HUES6 (cell line): ENCODE measurements at regions not wholly inside any gene's neighbourhood (a gene's known extent, or its start where the extent isn't known, plus 50 kb on each side); places are given as distances from the start of the nearest gene placed in this dataset.

Experiments
- H3K27ac ChIP-seq: 2 replicates; pipeline ENCODE4 v1.7.0; 2013; ENCODE audit warnings: low read depth, mild to moderate bottlenecking, low read length, inconsistent platforms
- H3K27me3 ChIP-seq: 2 replicates; pipeline ENCODE4 v1.6.1; 2013; ENCODE audit warnings: low read length; ENCODE audit not compliant: control insufficient read depth, insufficient read depth
- H3K36me3 ChIP-seq: 2 replicates; pipeline ENCODE4 v1.6.1; 2013; ENCODE audit warnings: low read length; ENCODE audit not compliant: control insufficient read depth, insufficient read depth
- H3K4me1 ChIP-seq: 2 replicates; pipeline ENCODE4 v1.6.1; 2013; ENCODE audit warnings: low read length; ENCODE audit not compliant: control insufficient read depth, insufficient read depth
- H3K4me3 ChIP-seq: 2 replicates; pipeline ENCODE4 v1.5.1; 2013; ENCODE audit warnings: low read depth, low read length
- H3K9ac ChIP-seq: one replicate; pipeline ENCODE4 v1.6.1; 2013; ENCODE audit warnings: mild to moderate bottlenecking, low read length
- H3K9me3 ChIP-seq: 2 replicates; pipeline ENCODE4 v1.6.1; 2013; ENCODE audit warnings: low read depth, low read length; ENCODE audit not compliant: control insufficient read depth, insufficient read depth

DNA sequence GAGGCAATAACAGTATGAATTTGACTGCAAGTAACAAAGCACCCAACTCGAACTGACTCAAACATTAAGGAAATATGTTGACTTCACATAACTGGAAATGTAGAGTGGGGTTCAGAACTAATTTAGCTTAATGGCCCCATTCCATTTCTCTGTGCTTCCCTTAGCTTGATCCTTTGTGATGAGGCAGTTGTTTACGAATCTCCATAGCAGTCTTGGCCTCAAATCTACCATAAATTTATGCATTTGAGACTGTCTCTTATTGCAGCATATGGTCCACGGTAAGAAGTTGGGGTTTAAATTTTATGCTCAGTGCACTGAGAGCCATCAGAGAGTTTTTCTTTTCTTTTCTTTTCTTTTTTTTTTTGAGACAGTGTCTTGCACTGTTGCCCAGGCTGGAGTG is 148.7 kb upstream of the POU1F1 start:
- Histone ChIP-seq H3K4me3 (no peak overlapping the region), H3K9ac (no peak overlapping the region), H3K4me1 (no peaks in the 10 kb centered on the region), H3K9me3 (no peaks in the 10 kb centered on the region), H3K27me3 (no peaks in the 10 kb centered on the region), H3K36me3 (no peaks in the 10 kb centered on the region), H3K27ac (no peak overlapping the region)

DNA sequence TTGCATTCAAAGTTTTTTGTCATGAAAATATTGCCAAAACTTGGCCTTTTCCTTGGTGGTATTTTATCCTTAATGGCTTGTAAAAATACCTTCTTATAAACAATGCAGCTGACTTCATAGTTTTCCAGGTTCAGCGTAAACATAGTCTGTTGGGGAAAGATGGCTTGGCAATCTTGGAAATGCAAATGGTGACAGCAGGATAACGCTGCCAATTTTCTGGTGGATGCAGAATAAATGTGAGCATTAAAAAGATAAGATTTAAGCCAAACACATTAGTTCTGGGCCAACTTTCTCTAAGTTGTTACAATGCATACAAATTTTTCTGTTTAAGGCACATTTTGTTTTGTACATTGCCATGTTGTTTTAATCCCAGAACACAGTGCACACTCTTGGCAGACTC is 147.0 kb upstream of the POU1F1 start:
- H3K4me1 ChIP-seq, result no peaks in the 10 kb centered on the region
- no peaks in the 10 kb centered on the region for H3K9me3 ChIP-seq
- no peak overlapping the region for H3K4me3 ChIP-seq
- no peak overlapping the region for H3K27ac ChIP-seq
- no peaks in the 10 kb centered on the region for H3K27me3 ChIP-seq
- H3K36me3 ChIP-seq, result no peaks in the 10 kb centered on the region
- no peak overlapping the region for H3K9ac ChIP-seq

DNA sequence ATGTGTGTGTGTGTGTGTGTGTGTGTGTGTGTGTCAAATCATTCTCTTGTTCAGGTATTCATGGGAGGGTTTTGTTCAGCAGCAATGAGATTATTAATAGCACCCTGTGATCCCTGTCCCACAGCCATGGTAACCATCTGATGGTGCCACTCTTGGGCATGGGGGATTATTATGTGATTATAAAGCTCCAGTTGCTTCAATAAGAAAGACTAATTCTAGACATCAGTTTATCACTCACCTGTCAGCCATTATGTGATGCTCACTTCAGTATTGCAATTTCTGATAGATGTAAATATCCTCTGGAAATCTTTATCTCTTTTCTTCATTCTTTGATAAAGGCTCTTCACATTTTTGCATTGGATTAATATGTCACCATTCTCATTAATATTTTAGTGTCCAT is 145.9 kb upstream of the POU1F1 start:
- H3K27me3 ChIP-seq, result no peaks in the 10 kb centered on the region
- no peaks in the 10 kb centered on the region for H3K9me3 ChIP-seq
- H3K4me1 ChIP-seq, result no peaks in the 10 kb centered on the region
- no peak overlapping the region for H3K9ac ChIP-seq
- no peaks in the 10 kb centered on the region for H3K36me3 ChIP-seq
- no peak overlapping the region for H3K4me3 ChIP-seq
- H3K27ac ChIP-seq, result no peak overlapping the region

DNA sequence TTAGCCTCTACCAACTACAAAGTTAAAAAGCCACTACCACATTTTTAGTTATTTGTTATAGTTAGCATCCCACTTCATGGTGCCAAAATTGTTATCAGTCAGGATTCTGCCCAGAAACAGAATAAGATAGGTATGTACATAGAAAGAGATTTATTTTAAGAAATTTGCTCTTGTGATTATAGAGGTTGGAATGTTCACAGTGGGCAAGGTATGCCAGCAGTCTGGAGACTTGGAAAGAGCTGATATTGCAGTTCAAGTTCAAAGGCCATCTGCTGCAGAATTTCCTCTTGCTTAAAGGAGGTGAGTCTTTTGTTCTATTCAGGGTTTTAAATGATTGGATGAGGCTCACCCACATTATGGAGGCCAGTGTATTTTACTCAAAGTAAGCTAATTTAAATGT is 143.8 kb upstream of the POU1F1 start:
- Histone ChIP-seq H3K4me1 (no peaks in the 10 kb centered on the region), H3K4me3 (no peak overlapping the region)

DNA sequence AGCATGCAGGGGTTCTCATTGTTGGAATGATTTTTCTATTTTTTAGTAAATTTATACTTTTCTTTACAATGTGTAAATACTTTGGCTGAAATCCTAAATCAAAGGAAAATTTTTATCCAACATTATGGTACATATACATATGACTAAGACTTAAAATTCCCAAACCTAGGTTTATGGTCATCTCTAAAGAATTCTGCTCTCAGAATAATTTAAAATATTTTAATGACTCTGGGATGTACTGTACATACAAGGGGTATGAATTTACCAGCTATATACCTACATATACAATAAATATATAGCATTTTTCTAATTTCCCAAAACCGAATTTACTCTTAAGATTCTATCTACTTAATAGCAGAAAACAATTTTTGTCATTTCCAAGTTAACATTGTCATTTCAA is 137.9 kb upstream of the POU1F1 start:
- Histone ChIP-seq H3K4me3 (no peak overlapping the region), H3K36me3 (no peaks in the 10 kb centered on the region), H3K9ac (no peak overlapping the region), H3K9me3 (no peaks in the 10 kb centered on the region), H3K27me3 (no peaks in the 10 kb centered on the region), H3K27ac (no peak overlapping the region), H3K4me1 (no peaks in the 10 kb centered on the region)

More for the DNA sequence above, 143.8 kb upstream of the POU1F1 start:
- Histone ChIP-seq H3K27me3 (no peaks in the 10 kb centered on the region), H3K36me3 (no peaks in the 10 kb centered on the region), H3K9ac (no peak overlapping the region), H3K27ac (no peak overlapping the region), H3K9me3 (no peaks in the 10 kb centered on the region)

DNA sequence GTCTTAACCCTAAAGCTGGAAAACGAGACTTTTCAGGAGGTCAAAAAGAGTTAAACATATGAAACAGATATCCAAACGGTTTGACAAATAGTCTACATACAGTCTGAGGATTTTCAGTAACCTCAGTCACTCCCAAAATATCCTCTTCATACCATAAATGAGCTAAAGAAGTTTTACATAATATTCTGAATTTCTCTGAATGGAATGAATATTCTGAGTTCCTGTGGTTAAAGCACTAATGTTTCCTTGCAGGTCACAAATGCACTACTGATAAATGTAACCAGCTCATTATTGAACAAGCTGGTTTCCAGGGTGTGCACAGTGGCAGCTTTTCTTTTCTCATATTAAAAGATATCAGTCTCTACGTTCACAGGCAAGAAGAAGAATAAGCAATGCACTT is 137.4 kb upstream of the POU1F1 start:
- no peaks in the 10 kb centered on the region for H3K9me3 ChIP-seq
- H3K36me3 ChIP-seq, result no peaks in the 10 kb centered on the region
- no peak overlapping the region for H3K4me3 ChIP-seq
- no peaks in the 10 kb centered on the region for H3K4me1 ChIP-seq
- no peak overlapping the region for H3K9ac ChIP-seq
- no peaks in the 10 kb centered on the region for H3K27me3 ChIP-seq
- no peak overlapping the region for H3K27ac ChIP-seq

DNA sequence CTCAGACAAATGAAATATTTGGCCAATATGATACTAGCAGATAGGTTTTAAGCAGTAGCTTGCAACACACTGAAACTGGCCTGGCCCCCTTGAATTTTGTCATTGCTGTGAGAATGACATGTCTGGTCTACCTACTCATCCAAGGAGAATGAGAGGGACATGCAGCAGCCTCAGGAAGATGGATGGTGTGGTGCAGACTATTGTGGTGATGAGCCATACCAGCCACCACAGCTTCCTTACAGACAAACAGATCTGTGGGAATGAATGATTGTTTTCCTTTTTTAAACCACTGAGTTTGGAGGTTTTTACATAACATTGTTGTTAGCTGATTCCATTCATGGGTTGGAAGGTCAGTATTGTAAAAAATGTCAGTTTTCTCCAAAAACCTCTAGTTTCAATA is 133.7 kb upstream of the POU1F1 start:
- Histone ChIP-seq H3K9ac (no peak overlapping the region), H3K4me1 (no peaks in the 10 kb centered on the region), H3K27me3 (no peaks in the 10 kb centered on the region), H3K36me3 (no peaks in the 10 kb centered on the region), H3K4me3 (no peak overlapping the region), H3K27ac (no peak overlapping the region), H3K9me3 (no peaks in the 10 kb centered on the region)

DNA sequence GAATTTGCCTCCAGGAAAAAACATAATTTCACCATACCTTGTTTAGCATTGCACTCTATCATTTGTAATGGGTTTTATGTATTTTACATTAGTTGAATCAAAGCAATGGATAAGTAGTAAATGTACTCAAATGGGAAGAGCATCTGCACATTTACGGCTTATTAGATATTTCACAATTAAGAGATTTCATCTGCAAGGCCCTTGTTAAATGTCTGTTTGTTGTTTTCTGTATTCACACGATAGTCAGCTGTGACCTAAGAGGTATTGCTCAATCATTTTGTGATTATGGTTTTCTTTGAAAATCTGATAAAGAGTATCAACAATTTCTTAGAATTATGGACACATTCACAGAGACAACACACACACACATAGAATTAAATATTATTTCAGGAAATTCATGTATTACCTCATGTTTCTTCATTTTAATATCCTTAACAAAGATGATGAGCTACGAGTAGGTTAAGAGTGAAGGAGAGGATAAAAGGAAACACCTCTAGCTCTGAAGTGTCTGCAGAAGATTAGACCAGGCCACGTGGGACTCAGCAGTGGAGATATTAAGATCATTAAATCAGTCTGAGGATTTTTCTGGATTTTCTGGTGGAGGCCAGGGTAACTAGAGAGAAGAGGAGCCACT is 121.9 kb upstream of the POU1F1 start:
- no peak overlapping the region for H3K27ac ChIP-seq

DNA sequence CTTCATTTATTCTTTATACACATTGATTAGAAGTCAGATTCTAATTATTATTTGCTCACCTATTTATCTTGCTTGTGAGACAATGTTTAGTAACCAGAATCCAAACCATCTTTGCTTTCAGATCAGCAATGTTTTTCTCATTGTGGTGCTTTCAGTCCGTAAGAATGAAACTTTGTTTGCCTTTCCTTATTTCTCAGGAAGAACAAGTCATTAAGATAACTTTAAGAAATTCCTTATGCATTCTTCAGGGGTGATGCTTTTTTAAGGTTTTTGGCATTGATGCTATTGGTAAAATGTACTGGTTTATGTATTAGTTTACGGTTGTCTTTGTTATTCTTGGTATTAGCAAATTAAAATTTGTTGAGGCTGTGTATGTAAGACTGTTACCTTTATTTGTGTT is 120.8 kb upstream of the POU1F1 start:
- Histone ChIP-seq H3K9me3 (no peaks in the 10 kb centered on the region), H3K27ac (no peak overlapping the region), H3K9ac (no peak overlapping the region), H3K36me3 (no peaks in the 10 kb centered on the region), H3K27me3 (no peaks in the 10 kb centered on the region), H3K4me3 (no peak overlapping the region), H3K4me1 (no peaks in the 10 kb centered on the region)

More for the DNA sequence above, 121.9 kb upstream of the POU1F1 start:
- Histone ChIP-seq H3K9me3 (no peaks in the 10 kb centered on the region), H3K9ac (no peak overlapping the region), H3K4me1 (no peaks in the 10 kb centered on the region), H3K4me3 (no peak overlapping the region), H3K27me3 (no peaks in the 10 kb centered on the region), H3K36me3 (no peaks in the 10 kb centered on the region)

DNA sequence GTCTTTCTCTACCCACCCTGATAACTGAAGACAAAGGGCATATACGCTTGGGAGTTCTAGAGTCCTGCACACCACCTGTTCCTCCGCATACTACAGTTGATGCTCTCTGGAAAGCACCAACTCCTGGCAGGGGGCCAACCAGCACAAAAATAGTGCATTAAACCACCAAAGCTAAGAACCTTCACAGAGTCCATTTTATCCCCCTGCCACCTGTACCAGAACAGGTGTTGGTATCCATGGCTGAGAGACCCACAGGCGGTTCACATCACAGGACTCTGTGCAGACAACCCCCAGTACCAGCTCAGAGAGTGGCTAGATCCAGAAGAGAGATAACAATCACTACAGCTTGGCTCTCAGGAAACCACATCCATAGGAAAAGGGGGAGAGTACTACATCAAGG is 114.4 kb upstream of the POU1F1 start:
- Histone ChIP-seq H3K27me3 (no peaks in the 10 kb centered on the region), H3K4me1 (no peaks in the 10 kb centered on the region), H3K9ac (no peak overlapping the region), H3K36me3 (no peaks in the 10 kb centered on the region), H3K27ac (no peak overlapping the region), H3K4me3 (no peak overlapping the region), H3K9me3 (no peaks in the 10 kb centered on the region)

DNA sequence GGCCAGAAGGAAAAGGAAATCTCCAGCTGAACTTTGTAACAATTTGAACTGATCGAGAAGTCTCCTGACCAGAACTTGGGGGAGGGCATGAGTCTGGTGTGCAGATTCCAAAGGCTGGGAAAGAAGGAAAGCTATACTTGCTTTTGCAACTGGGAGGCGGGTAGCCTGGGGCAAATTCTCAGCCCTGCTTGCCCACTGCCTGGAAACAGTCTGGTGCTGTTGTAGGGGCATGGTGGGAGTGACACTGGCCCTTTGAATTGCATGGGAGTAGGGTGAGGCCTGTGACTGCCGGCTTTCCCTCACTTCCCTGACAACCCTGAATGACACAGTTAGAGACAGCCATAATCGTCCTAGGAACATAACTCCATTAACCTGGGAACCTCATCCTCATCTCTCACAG is 114.0 kb upstream of the POU1F1 start:
- Histone ChIP-seq H3K4me3 (no peak overlapping the region), H3K36me3 (no peaks in the 10 kb centered on the region), H3K9me3 (no peaks in the 10 kb centered on the region), H3K27me3 (no peaks in the 10 kb centered on the region), H3K9ac (no peak overlapping the region), H3K27ac (no peak overlapping the region), H3K4me1 (no peaks in the 10 kb centered on the region)

DNA sequence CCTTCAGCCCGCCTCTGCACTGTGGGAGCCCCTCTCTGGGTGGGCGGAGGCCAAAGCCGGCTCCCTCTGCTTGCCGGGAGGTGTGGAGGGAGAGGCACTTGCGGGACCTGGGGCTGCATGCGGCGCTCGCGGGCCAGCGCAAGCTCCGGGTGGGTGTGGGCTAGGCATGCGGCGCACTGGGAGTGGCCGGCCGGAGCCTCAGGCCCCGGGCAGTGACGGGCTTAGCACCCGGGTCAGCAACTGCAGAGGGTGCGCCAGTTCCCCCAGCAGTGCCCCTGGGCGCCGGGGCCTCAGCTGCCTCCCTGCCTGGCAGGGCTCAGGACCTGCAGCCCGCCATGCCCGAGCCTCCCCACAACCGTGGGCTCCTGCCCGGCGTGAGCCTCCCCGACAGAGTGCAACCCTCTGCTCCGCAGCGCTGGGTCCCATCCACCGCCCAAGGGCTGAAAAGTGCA is 98.9 kb upstream of the POU1F1 start:
- Histone ChIP-seq H3K36me3 (no peaks in the 10 kb centered on the region), H3K4me1 (no peaks in the 10 kb centered on the region), H3K27me3 (no peaks in the 10 kb centered on the region), H3K9me3 (peaks cover 15% of the 10 kb centered on the region), H3K4me3 (no peak overlapping the region), H3K9ac (no peak overlapping the region), H3K27ac (no peak overlapping the region)
